NCI-H1694 treated with DMSO at 0.1 percent for 48 hours (cell line): ENCODE measurements at regions not wholly inside any gene's neighbourhood (a gene's known extent, or its start where the extent isn't known, plus 50 kb on each side); places are given as distances from the start of the nearest gene placed in this dataset.

ENCODE experiments used
- DNase-seq: peaks from one replicate; lab custom pipeline; 2025; lab: John Stamatoyannopoulos, UW

GRCh38 chr18:43879415-43879814, 602.1 kb upstream of the SYT4 start:
- no peak for DNase-seq

GRCh38 chr18:43882358-43883055, 605.2 kb upstream of the SYT4 start:
- DNase-seq, result no peak

- DNase-seq, result no peak
Observed at GRCh38 chr18:43883886-43884285, 606.6 kb upstream of the SYT4 start.

GRCh38 chr18:43886341-43886740, 609.1 kb upstream of the SYT4 start:
- DNase-seq, result no peak

DNA sequence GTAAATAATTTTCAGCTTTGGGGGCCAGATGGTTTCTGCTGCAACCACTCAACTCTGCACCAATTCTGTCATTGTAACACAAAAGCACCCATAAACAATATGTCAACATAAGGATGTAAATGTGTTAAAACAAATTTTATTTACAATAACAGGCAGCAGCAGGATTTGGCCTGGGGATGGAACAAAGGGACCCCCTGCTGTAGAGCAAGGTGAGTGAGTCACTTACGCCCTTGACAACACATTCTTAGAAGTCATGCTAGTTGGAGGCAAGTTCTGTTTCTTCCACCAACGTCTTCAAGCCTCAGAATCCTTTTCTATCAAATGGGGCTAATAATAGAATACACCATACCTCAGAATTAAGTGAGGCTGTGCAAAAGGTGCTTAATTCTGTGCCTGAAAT, 610.2 kb upstream of the SYT4 start:
- no peak for DNase-seq

- DNase-seq, result no peak
Observed at GRCh38 chr18:43888598-43888997, 611.3 kb upstream of the SYT4 start.

- no peak for DNase-seq
Observed at GRCh38 chr18:43893001-43893637, 615.8 kb upstream of the SYT4 start.

DNA sequence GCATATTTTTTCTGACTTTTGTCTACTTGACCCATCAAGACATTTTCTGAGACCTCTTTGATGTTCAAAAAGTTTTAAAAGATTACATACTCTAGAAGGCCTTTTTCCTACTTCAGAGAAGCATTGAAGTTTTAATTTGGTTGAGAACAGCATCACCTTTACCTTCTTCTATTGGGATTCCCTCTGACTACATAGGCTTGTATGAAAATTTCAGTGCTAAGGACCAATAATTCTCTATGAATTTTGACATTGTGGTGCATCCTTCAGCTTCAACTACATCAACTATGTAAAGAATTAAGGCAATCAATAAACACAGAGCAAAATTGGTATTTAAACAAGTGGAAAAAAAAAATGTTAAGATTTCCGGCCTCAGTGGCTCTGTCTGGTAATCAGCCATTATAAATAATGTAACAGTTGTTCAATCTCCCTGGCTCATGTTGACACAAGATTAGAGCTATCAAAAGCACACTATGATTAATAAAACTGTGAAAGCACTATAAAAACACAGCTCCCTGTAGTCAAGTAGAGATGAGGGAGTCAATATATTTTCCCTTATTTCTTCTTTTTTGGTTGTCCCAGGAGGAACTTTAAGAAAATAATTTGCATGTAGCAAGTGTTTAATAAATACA, 627.0 kb upstream of the SYT4 start:
- DNase-seq, result no peak

- no peak for DNase-seq
Observed at GRCh38 chr18:43914018-43914417, 636.7 kb upstream of the SYT4 start.

- no peak for DNase-seq
Observed at GRCh38 chr18:43916984-43917383, 639.7 kb upstream of the SYT4 start.

DNA sequence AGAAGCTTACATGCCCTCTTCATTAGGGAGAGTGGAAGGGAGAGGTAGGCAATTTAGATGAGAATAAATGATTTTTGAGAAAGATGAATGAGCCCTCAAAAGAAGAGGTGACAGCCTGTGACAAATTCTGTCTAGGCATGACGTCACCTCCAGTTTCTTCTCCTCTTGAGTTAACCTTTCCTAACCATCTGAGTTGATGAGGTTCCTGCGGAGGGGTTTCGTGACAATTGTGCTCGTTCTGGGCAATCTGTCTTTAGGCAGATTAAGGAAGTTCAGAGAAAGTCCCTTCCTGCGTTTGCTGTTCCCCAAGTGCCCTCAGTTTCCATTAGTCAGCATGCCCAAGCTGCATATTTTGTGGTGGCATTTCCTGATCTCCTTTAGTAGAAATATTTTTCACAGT, 640.2 kb upstream of the SYT4 start:
- DNase-seq, result no peak

DNA sequence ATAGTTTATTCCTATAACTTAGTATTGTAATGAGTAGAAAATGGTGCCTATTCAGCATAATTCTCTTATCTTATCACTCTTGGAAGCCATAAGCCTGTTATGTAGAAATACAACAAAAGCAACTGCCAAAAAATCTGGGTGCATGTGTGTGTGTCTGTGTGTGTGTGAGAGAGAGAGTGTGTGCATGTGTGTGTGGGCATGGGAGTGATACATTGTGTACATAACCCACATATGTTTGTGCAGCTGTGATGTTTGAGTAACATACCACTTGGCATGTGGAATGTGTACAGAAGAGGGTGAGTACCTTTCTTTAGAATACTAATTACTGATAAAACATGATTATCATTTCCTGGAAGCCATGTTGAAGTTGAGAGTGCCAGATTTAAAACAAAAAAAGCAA, 642.3 kb upstream of the SYT4 start:
- DNase-seq, result no peak

GRCh38 chr18:43931439-43931838, 654.1 kb upstream of the SYT4 start:
- DNase-seq, result no peak

- no peak for DNase-seq
Observed at GRCh38 chr18:43932140-43932539, 654.9 kb upstream of the SYT4 start.

DNA sequence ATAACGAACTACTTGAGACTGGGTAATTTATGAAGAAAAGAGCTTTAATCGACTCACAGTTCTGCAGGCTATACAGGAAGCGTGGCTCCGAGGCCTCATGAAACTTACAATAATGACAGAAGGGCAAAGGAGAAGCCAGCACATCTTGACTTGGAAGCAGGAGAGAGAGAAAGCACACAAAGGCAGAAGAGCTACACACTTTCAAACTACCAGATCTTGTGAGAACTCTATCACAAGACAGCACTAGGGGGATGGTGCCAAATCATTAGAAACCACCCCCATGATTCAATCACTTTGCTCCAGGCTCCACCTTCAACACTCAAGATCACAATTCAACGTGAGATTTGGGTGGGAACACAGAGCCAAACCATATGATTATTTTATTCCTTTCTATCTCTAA, 655.9 kb upstream of the SYT4 start:
- no peak for DNase-seq

GRCh38 chr18:43934322-43934721, 657.0 kb upstream of the SYT4 start:
- no peak for DNase-seq

- no peak for DNase-seq
Observed at GRCh38 chr18:43934781-43935471, 657.6 kb upstream of the SYT4 start.

GRCh38 chr18:43936176-43936575, 658.9 kb upstream of the SYT4 start:
- DNase-seq, result no peak

DNA sequence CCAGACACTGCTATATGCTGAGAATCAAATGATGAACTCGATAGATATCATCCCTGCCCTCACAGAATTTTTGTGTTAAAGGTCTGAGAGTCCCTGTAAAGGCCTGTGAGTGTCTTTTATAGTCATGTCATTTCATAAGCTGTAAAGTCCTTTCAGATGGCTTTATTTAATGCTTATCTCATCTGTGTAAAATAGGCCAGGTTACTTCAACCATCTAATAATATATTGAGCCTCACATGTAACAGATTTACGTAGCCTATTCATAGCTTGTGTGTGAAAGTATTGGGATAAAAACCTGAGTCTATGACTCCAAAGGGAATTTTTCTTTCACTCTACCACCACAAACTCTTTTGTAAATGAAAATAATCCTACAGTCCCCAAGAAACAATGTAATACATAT, 672.0 kb upstream of the SYT4 start:
- DNase-seq, result no peak

DNA sequence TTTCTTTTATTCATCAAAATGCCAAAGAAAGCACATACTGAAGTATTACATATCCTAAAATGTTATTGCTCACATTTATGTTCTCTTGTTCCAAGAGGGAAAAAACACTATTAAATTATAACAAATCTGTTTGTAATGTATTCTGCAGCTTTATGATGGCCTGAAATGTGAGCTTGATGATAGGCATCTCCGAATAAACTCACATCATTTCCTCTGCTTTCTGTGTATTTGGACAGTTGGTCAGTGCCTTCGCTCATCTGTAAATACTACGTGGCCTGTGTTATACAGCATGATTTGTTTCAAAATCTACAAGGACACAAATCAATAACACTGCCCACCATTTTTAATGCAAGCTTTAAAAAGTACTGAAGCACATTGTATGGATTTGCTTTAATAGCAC, 672.8 kb upstream of the SYT4 start:
- no peak for DNase-seq

GRCh38 chr18:43952398-43952797, 675.1 kb upstream of the SYT4 start:
- no peak for DNase-seq

- no peak for DNase-seq
Observed at GRCh38 chr18:43961722-43962121, 684.4 kb upstream of the SYT4 start.

DNA sequence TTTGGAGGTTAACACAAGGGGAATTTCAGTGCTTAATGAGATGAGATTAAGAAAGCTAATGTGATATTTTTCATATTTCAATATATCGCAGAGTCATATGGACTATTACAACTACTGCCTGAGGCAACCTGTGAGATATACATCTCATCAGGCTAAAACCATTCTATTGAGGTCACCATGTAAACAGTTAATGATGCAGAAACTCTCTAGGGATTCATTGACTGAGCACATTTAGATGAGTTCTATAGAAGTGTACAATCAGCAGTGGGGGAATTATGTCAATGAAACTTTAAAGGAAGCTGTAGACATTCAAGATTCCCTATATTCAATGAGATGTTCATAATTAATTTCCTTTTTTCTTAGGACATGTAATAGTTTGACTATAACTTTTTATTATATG, 687.4 kb upstream of the SYT4 start:
- DNase-seq, result no peak
